ENCODE measurements at regions not wholly inside any gene's neighbourhood (a gene's known extent, or its start where the extent isn't known, plus 50 kb on each side); places are given as distances from the start of the nearest gene placed in this dataset.

DNA sequence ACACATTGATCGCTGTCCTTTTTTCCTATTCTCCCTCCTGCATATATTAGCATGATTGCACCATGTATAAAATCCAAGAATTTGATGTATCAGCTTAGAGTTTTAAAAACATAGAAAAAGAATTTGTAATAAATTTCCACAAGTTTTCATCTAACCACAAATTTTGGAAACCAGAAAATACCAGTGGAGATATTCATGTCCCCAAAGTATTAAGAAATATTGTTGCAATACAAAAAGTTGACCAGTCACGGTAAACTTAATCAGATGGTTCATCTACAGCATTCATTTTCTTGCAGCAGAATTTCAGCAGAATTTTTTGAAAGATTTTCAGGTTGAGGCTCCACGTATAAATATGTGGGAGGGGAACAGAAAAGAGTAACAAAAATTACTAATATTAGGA, 500.9 kb upstream of the MDFIC2 start:
- TF ChIP-seq EZH2 (IDR thresholded peaks at IDR 0.05; ENCODE audit: low read length), result no peak
- TF ChIP-seq CTCF (optimal IDR thresholded peaks at IDR 0.05 in 1 of 3, IDR thresholded peaks at IDR 0.05 in 1 of 3, conservative IDR thresholded peaks at IDR 0.05 in 1 of 3; ENCODE audit: extremely low read depth in 1 of 3, insufficient read depth in 2 of 3, low read length in 3 of 3), result no peak
